ENCODE measurements at regions not wholly inside any gene's neighbourhood (a gene's known extent, or its start where the extent isn't known, plus 50 kb on each side); places are given as distances from the start of the nearest gene placed in this dataset.
A peak's percentile ranks its signal among the peaks of the same experiment; 100 is the strongest.

DNA sequence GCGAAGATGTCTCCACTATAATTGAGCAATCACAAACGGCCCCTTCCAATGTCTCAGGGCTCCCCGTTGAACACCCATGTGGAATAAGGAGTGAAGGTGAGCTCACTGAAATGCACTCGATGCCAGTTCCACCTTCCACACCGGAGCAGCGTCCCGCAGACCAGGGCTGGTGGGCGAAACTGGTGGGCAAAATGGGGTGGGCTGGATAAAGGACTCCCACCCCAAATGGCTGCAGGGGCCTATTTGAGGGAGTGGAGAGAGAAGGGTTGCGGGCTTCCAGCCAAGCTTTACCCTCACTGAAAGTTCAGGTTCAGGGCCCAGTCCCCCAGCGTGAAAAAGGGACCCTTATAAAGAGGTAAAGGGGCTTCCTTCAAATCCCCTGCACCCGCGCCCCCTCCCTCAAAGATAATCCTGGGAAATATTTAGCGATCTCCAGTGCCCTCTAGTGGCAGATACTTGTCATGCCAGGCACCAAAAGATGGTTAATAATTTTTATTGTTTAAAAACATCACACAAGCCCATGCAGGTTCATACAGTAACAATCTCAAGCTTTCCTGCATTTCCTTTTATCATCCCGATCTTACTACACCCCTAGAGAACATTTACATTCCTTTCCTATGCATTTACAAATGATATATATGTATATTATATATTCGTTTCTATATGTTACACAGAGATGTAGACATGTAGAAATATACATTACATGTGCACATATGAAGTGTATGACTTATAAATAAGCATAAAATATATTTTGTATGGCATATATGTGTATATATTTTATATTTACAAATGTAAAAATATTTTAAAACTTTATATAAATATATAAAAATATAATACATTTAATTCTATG is 58.2 kb upstream of the NKX2-2 start:
- Histone ChIP-seq H3K4me2 (ENCODE audit: low read length) (no peak overlapping the region), H3K36me3 (ENCODE audit: insufficient read depth, low read length) (no peaks in the 10 kb centered on the region), H3K9me2 (ENCODE audit: insufficient read depth, low read length) (no peaks in the 10 kb centered on the region), H4K20me1 (ENCODE audit: insufficient read depth, low read length) (no peaks in the 10 kb centered on the region; the same call in 1 of the 2 replicates), H3K79me2 (ENCODE audit: insufficient read depth, low read depth, low read length) (no peaks in the 10 kb centered on the region), H3K9me3 (ENCODE audit: low read length) (no peaks in the 10 kb centered on the region), H3K4me3 (ENCODE audit: low read depth, low read length, poor library complexity, severe bottlenecking) (no peak overlapping the region), H2AFZ (ENCODE audit: low read length) (no peak overlapping the region; the same call in 1 of the 2 replicates), H3K27ac (ENCODE audit: low read depth, low read length, poor library complexity, severe bottlenecking) (no peak overlapping the region), H3K4me1 (ENCODE audit: insufficient read depth, low read length, poor library complexity, severe bottlenecking) (peaks cover 3% of the 10 kb centered on the region)
- peak; percentile 40 for DNase-seq (ENCODE audit: low spot score)
- intact Hi-C loops (cut with micrococcal nuclease; ENCODE audit: unreplicated experiment): loop anchor here (2.0 to 10.0 kb wide), 4 partner anchors 41 to 707 kb away; no protein-coding TSS in a partner anchor
- no TSS peak for BruUV-seq (replicated peaks)
- CTCF ChIA-PET (ENCODE audit: unreplicated experiment): no interaction called here
- POLR2A ChIA-PET: interaction anchor here (0.6 to 1.3 kb wide), 3 partner anchors 14 to 338 kb away, joined by 3 read pairs; no protein-coding TSS in a partner anchor
- TF ChIP-seq EZH2phosphoT487 (IDR thresholded peaks at IDR 0.05; ENCODE audit: borderline replicate concordance, low read depth, low read length): no peak
- TF ChIP-seq CTCF (conservative IDR thresholded peaks at IDR 0.05; ENCODE audit: low read length): peak; percentile 96

GRCh38 chr20:21570285-21570992 is 56.6 kb upstream of the NKX2-2 start:
- no TSS peak for BruUV-seq (replicated peaks)
- Histone ChIP-seq H3K36me3 (ENCODE audit: insufficient read depth, low read length) (no peaks in the 10 kb centered on the region), H3K79me2 (ENCODE audit: insufficient read depth, low read depth, low read length) (no peaks in the 10 kb centered on the region), H3K9me3 (ENCODE audit: low read length) (no peaks in the 10 kb centered on the region), H2AFZ (ENCODE audit: low read length) (peak overlapping the region; percentile 32; the same call in 1 of the 2 replicates), H3K4me2 (ENCODE audit: low read length) (no peak overlapping the region), H3K27ac (ENCODE audit: low read depth, low read length, poor library complexity, severe bottlenecking) (no peak overlapping the region), H4K20me1 (ENCODE audit: insufficient read depth, low read length) (no peaks in the 10 kb centered on the region; the same call in 1 of the 2 replicates), H3K4me3 (ENCODE audit: low read depth, low read length, poor library complexity, severe bottlenecking) (no peak overlapping the region), H3K4me1 (ENCODE audit: insufficient read depth, low read length, poor library complexity, severe bottlenecking) (peaks cover 3% of the 10 kb centered on the region), H3K9me2 (ENCODE audit: insufficient read depth, low read length) (no peaks in the 10 kb centered on the region)
- intact Hi-C loops (cut with micrococcal nuclease; ENCODE audit: unreplicated experiment): loop anchor here (5.0 to 10.0 kb wide), 3 partner anchors 47 to 706 kb away; no protein-coding TSS in a partner anchor
- ChIA-PET CTCF (ENCODE audit: unreplicated experiment) (interaction anchor here (0.9 to 1.0 kb wide), 2 partner anchors 9 to 335 kb away, joined by 3 to 4 read pairs; no protein-coding TSS in a partner anchor), POLR2A (interaction anchor here (0.9 to 1.3 kb wide), 2 partner anchors 45 to 334 kb away, joined by 3 to 4 read pairs; no protein-coding TSS in a partner anchor)
- DNase-seq (ENCODE audit: low spot score): no peak
- TF ChIP-seq EZH2phosphoT487 (IDR thresholded peaks at IDR 0.05; ENCODE audit: borderline replicate concordance, low read depth, low read length): no peak
- no peak for TF ChIP-seq CTCF (conservative IDR thresholded peaks at IDR 0.05; ENCODE audit: low read length)
